Tibial artery (tissue), 4 donors: ENCODE measurements at regions not wholly inside any gene's neighbourhood (a gene's known extent, or its start where the extent isn't known, plus 50 kb on each side); places are given as distances from the start of the nearest gene placed in this dataset.

Experiments used
- DNase-seq, 2 donors: peaks; one replicate each; pipeline ENCODE4 v3.0.0-alpha.2; 2019
- H3K27ac ChIP-seq, 2 donors: fragments of 200-600 bp; sonication (generic) in 1 of 2; 1 replicate in 1 of 2; 2 replicates in 1 of 2; pipeline ENCODE4 v1.5.1; 2018 to 2019; ENCODE audit warnings: mild to moderate bottlenecking in 1 of 2
- H3K27me3 ChIP-seq, 2 donors: fragments of 200-600 bp; sonication (generic) in 1 of 2; one replicate each; pipeline versions ENCODE4 v1.5.1 to v1.6.0; 2016 to 2019
- H3K36me3 ChIP-seq, 3 donors: fragments of 200-600 bp; sonication (generic) in 2 of 3; one replicate each; pipeline ENCODE4 v1.5.1; 2016 to 2019; ENCODE audit warnings: mild to moderate bottlenecking in 2 of 3
- H3K4me1 ChIP-seq, 4 donors: fragments of 200-600 bp; sonication (generic) in 2 of 4; 1 replicate in 3 of 4; 2 replicates in 1 of 4; pipeline ENCODE4 v1.5.1; 2016 to 2019
- H3K4me3 ChIP-seq, 2 donors: fragments of 200-600 bp; sonication (generic) in 1 of 2; 1 replicate in 1 of 2; 2 replicates in 1 of 2; pipeline ENCODE4 v1.5.1; 2018 to 2019; ENCODE audit warnings: mild to moderate bottlenecking in 2 of 2
- H3K9me3 ChIP-seq, 3 donors: fragments of 200-600 bp; sonication (generic) in 1 of 3; one replicate each; pipeline ENCODE4 v1.5.1; 2016 to 2019
- CTCF ChIP-seq, 2 experiments: fragments of 200-600 bp in 1 of 2; fragments of 450-650 bp in 1 of 2; IDR thresholded peaks; one replicate each; pipeline ENCODE4 v1.5.1; 2017 to 2019; ENCODE audit warnings: antibody characterized with exemption in 2 of 2, mild to moderate bottlenecking in 1 of 2, moderate library complexity in 1 of 2
- intact Hi-C: fragments of 100-400 bp; cut with DNase I; formaldehyde crosslinking; loops from one replicate; pipeline ENCODE4 v1.15.0; 2023; ENCODE audit warnings: low total_unique reads

GRCh38 chr11:28627690-28628255 lies 519.6 kb downstream of the METTL15 start:
- Histone ChIP-seq H3K27ac (no peak overlapping the region), H3K36me3 (no peaks in the 10 kb centered on the region), H3K27me3 (no peaks in the 10 kb centered on the region), H3K9me3 (no peaks in the 10 kb centered on the region), H3K4me3 (no peak overlapping the region), H3K4me1 (no peaks in the 10 kb centered on the region)
- intact Hi-C loops, result no loop called here
- DNase-seq, result no peak
- no peak for TF ChIP-seq CTCF (IDR thresholded peaks at IDR 0.05)

DNA sequence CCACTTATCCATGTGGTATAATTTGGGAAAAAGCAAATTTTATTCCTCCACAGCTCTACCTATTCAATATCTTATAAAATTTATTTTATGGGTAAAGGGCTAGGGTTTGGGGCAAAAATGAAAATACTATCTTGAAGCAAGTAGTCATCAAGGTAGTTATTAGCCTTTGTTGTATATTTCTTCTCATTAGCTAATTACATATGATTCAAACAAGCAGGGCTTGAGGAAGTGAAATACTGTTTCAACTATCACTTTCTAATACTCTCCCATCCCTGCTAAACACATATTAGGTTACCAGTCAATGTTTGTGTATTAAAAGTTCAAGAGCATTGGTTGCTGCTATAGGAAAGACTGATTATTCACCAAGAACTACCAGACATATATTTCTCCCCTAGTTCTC lies 517.3 kb downstream of the METTL15 start:
- Histone ChIP-seq H3K9me3 (no peaks in the 10 kb centered on the region), H3K4me1 (no peaks in the 10 kb centered on the region), H3K27me3 (no peaks in the 10 kb centered on the region), H3K4me3 (no peak overlapping the region), H3K27ac (no peak overlapping the region), H3K36me3 (no peaks in the 10 kb centered on the region)
- no peak for TF ChIP-seq CTCF (IDR thresholded peaks at IDR 0.05)
- intact Hi-C loops, result no loop called here
- no peak for DNase-seq

DNA sequence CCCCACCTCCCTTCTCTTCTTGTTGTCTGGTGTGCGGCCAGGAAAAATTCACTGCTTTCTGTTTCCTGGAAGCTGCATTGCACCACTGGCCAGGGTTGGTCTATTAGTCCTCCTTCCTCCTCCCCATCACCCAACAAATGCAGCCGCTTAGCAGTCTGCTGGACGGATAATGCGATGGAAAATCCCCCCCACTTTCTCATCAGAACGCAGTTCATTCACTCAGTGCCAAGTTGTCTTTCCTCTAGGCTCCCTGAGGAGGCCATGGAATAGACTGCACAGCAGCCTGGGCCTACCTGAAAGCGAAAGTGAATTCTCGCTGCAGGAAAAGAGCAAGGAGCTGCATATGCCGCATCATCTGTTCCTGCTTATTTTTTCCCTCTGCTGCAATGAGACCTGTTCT lies 513.6 kb downstream of the METTL15 start:
- no peaks in the 10 kb centered on the region for H3K36me3 ChIP-seq
- H3K4me1 ChIP-seq, result no peaks in the 10 kb centered on the region
- TF ChIP-seq CTCF (IDR thresholded peaks at IDR 0.05), result no peak
- intact Hi-C loops, result no loop called here
- peak overlapping the region; percentile 27 to 28 for H3K4me3 ChIP-seq
- no peaks in the 10 kb centered on the region for H3K27me3 ChIP-seq
- no peak overlapping the region for H3K27ac ChIP-seq
- H3K9me3 ChIP-seq, result no peaks in the 10 kb centered on the region
- no peak for DNase-seq

DNA sequence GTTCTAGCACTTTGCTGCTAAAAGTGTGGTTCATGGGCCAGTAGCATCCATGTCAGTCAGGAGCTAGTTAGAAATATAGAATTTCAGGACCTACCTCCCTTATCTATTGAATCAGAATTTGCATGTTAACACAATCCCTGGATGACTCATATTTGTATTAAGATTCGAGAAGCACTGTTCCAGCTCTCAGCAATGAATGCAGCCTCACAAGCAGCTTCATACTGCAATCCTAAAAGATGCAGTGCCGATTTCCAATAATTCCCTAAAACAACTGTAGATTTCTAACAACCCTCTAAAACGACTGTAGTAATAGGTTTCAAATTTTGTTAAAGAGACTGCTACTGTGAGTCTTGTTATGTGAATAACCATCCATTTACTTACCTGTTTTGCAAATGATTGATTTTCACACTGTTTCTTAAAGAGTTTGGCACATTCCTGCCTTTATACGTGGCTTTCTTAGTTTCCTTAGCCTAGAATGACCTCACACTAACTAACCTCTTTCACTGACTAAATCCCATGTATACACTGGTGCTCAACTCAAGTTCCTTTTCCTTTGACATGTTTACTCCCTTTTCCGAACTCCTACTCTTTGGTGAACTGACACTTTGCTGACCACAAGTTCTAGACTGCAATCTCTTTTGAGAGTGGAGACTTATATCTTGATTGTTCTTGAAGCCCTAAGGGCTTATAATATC lies 511.8 kb downstream of the METTL15 start:
- Histone ChIP-seq H3K4me3 (no peak overlapping the region), H3K27ac (no peak overlapping the region), H3K27me3 (no peaks in the 10 kb centered on the region), H3K36me3 (no peaks in the 10 kb centered on the region), H3K9me3 (no peaks in the 10 kb centered on the region), H3K4me1 (no peaks in the 10 kb centered on the region)
- intact Hi-C loops, result no loop called here
- no peak for DNase-seq
- no peak for TF ChIP-seq CTCF (IDR thresholded peaks at IDR 0.05)

- no peak for TF ChIP-seq CTCF (IDR thresholded peaks at IDR 0.05)
- Histone ChIP-seq H3K36me3 (no peaks in the 10 kb centered on the region), H3K9me3 (no peaks in the 10 kb centered on the region), H3K4me1 (no peaks in the 10 kb centered on the region), H3K4me3 (no peak overlapping the region), H3K27me3 (no peaks in the 10 kb centered on the region), H3K27ac (no peak overlapping the region)
- intact Hi-C loops, result no loop called here
- no peak for DNase-seq
These were observed 510.2 kb downstream of the METTL15 start for GRCh38 chr11:28618416-28618815.
